ENCODE measurements at regions not wholly inside any gene's neighbourhood (a gene's known extent, or its start where the extent isn't known, plus 50 kb on each side); places are given as distances from the start of the nearest gene placed in this dataset.

DNA sequence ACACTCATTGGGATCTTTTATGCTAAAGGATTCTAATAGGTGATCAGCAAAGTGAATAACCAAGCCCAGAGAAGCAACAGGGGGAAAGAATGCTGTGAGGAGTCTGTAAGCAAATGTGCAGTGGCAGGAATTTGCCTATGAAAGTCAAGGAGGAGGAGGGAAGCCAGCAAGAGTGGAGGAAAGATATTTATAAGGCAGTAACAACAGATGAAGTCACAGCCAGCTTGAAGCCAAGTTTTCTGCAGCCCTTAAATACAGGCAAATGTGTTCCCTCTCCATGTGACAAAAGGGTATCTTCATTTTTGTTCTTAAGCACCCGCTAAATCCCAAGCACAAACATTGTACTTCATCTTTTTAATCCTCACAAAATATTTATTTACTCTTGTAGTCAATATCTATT, 275.0 kb upstream of the CLNK start:
- H3K4me3 ChIP-seq (ENCODE audit: low read depth, low read length) = no peak overlapping the region
- DNase-seq (ENCODE audit: low read depth) = no peak
- TF ChIP-seq, protein P1, sequence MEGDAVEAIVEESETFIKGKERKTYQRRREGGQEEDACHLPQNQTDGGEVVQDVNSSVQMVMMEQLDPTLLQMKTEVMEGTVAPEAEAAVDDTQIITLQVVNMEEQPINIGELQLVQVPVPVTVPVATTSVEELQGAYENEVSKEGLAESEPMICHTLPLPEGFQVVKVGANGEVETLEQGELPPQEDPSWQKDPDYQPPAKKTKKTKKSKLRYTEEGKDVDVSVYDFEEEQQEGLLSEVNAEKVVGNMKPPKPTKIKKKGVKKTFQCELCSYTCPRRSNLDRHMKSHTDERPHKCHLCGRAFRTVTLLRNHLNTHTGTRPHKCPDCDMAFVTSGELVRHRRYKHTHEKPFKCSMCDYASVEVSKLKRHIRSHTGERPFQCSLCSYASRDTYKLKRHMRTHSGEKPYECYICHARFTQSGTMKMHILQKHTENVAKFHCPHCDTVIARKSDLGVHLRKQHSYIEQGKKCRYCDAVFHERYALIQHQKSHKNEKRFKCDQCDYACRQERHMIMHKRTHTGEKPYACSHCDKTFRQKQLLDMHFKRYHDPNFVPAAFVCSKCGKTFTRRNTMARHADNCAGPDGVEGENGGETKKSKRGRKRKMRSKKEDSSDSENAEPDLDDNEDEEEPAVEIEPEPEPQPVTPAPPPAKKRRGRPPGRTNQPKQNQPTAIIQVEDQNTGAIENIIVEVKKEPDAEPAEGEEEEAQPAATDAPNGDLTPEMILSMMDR (IDR thresholded peaks at IDR 0.05; ENCODE audit: insufficient read depth, low read depth, low read length) = no peak

DNA sequence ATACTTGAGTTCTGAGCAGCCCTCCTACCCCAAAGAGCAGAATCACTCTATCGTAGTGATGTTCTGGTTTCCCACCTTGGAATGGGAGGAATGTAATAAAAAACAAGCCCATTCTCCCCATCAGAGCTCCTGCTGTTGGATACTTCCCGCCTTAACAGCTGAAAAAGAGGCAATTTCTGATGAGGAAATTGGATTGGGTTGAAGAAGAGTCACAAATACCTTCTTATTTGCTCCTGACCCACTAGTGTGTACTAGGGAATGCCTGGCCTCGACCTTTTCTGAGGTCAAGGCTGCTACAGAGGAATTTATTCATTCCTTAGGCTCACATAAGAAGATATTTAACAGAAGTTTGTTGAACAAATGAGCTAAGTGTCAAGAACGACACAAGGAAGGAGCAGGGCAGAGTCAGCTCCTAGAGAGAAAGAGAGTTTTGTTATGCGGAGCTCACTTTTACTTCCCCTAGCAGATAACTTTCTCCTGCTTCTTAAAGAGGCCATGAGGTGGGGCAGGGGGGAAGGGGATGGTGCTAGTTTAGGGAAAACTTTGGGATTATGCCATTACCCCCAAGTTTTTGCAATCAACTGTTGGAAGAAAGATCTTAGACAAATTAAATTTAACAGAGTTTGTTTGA, 273.8 kb upstream of the CLNK start:
- H3K4me3 ChIP-seq (ENCODE audit: low read depth, low read length) = no peak overlapping the region
- DNase-seq (ENCODE audit: low read depth) = no peak
- TF ChIP-seq, protein P1 (IDR thresholded peaks at IDR 0.05; ENCODE audit: insufficient read depth, low read depth, low read length) = no peak

DNA sequence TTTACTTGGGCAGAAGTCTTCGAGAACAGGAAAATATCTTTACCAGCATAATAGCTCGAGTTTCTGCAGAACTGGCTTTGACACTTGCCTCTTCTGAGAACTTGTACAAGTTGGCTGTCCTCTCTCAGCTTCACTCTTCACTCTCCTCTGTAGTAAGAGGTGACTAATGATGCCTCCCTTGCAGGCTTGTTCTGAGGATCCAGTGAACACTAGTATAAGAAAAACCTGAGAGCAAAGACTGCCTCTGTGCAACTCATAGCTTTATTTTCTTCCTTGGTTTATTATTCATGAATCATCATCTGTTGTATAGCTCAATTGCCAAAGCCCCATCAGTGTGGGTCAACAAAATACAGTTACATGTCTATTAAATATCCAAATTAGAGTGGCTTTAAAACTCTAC, 266.7 kb upstream of the CLNK start:
- TF ChIP-seq, protein P1 (IDR thresholded peaks at IDR 0.05; ENCODE audit: insufficient read depth, low read depth, low read length) = no peak
- no peak for DNase-seq (ENCODE audit: low read depth)
- no peak overlapping the region for H3K4me3 ChIP-seq (ENCODE audit: low read depth, low read length)

DNA sequence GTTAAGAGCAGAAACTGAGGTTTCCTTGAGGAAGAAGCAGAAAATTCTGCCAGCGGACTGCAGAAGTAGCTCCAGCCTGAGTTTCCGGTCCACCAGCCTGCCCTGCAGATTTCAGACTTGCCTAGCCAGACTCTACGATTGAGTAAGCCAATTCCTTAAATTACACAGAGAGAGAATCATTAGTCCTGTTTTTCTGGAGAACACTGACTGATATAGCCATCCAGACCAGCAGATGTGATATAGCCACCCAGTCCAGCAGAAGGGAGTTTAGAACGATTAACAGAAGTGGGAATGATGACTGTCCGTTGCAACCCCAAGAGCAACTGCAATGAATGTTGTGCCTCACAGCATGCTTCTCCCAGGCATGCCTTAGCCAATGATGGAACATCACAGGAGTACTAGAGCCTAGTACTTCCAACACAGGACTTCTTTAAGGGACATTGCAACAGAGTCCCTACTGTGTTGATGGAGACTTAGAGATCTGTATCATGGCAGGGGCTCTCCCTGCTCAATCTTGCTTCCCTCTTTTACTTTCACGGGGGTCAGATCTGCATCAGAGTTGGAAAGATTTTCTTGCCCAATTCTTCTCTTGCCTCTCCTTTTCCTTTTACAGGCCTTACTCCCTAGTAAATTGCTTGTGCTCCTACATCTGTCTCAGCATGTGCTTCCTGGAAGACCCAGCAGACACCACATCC, 264.6 kb upstream of the CLNK start:
- TF ChIP-seq, protein P1 (IDR thresholded peaks at IDR 0.05; ENCODE audit: insufficient read depth, low read depth, low read length) = no peak

DNA sequence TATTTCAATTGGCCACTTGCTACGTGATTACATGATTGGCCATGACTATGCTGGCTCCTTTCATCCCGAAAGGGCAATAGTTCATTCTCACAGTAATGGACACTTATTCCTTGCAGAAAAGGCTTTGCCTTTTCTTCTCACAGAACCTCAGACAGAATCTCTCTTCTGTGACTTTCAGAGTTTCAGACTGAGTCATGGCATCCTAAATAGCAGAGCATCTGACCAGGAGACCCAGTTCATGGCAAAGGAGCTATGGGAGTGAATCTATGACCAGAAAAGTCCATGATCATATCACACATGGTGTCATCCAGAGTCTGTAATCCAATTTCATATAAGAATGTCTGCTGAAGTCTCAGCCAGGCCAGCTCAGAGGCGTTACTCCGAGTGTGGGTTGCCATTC, 263.3 kb upstream of the CLNK start:
- TF ChIP-seq, protein P1 (IDR thresholded peaks at IDR 0.05; ENCODE audit: insufficient read depth, low read depth, low read length) = no peak
- H3K4me3 ChIP-seq (ENCODE audit: low read depth, low read length) = no peak overlapping the region
- DNase-seq (ENCODE audit: low read depth) = no peak

More for the DNA sequence above, 264.6 kb upstream of the CLNK start:
- H3K4me3 ChIP-seq (ENCODE audit: low read depth, low read length) = no peak overlapping the region
- no peak for DNase-seq (ENCODE audit: low read depth)

DNA sequence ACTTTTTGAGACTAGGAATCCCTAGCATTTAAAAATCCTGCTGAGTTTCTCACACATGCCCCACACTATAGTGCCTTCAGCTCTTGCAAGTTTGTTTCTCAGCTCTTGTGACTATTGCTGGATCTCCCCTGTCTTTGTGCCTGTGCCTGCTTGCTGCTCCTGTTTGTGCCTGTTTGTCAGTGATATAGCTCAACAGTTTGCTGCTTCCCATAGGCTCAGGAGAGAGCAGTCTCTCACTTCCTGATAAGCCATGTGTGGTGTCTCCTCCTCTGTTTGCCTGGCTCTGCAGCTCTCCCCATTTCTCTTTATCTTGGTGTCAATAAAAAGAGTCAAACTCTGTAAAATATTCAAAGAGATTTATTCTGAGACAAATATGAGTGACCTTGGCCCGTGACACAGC, 259.8 kb upstream of the CLNK start:
- TF ChIP-seq, protein P1 (IDR thresholded peaks at IDR 0.05; ENCODE audit: insufficient read depth, low read depth, low read length) = no peak
- H3K4me3 ChIP-seq (ENCODE audit: low read depth, low read length) = no peak overlapping the region
- no peak for DNase-seq (ENCODE audit: low read depth)
